ENCODE measurements at regions not wholly inside any gene's neighbourhood (a gene's known extent, or its start where the extent isn't known, plus 50 kb on each side); places are given as distances from the start of the nearest gene placed in this dataset.

DNA sequence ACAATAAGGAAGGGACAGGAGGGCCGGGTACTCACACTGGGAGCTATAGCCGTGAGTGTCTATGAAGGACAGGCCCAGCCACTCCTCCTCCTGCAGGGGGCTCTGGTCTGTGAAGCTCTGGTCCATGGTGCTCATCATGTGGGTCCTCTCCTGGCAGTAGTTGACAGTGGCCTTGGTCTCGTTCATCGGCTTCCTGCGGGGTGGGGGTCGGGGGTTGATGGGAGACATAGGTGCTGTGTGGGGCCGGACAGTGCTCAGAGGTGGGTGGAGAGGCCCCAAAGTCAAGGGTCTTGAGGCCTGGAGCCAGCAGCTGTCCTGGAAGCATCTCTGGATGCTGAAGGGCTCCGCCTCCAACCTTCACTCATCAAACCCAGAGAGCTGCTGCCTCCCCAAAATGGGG lies 260.4 kb downstream of the PTPRU start:
- TF ChIP-seq, protein P1, sequence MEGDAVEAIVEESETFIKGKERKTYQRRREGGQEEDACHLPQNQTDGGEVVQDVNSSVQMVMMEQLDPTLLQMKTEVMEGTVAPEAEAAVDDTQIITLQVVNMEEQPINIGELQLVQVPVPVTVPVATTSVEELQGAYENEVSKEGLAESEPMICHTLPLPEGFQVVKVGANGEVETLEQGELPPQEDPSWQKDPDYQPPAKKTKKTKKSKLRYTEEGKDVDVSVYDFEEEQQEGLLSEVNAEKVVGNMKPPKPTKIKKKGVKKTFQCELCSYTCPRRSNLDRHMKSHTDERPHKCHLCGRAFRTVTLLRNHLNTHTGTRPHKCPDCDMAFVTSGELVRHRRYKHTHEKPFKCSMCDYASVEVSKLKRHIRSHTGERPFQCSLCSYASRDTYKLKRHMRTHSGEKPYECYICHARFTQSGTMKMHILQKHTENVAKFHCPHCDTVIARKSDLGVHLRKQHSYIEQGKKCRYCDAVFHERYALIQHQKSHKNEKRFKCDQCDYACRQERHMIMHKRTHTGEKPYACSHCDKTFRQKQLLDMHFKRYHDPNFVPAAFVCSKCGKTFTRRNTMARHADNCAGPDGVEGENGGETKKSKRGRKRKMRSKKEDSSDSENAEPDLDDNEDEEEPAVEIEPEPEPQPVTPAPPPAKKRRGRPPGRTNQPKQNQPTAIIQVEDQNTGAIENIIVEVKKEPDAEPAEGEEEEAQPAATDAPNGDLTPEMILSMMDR (conservative IDR thresholded peaks at IDR 0.05; ENCODE audit: low read length), result no peak
- no peak for TF ChIP-seq EZH2phosphoT487 (IDR thresholded peaks at IDR 0.05; ENCODE audit: borderline replicate concordance)
